Panc1 (cell line): ENCODE measurements at regions not wholly inside any gene's neighbourhood (a gene's known extent, or its start where the extent isn't known, plus 50 kb on each side); places are given as distances from the start of the nearest gene placed in this dataset.

ENCODE experiments used
- ATAC-seq: fragments of 200-7000 bp; cut with Tn5 transposase; 2 replicates; pipeline ENCODE4 v1.9.1; 2020; ENCODE audit warnings: mild to moderate bottlenecking, moderate library complexity
- BruUV-seq: library from RNA; stranded (reverse); fragments of 400-500 nt; replicated peaks from 2 replicates; lab custom pipeline; 2021; lab: Mats Ljungman, UMichigan
- CTCF ChIA-PET: fragments of 300-600 bp; sonication (Branson Sonifier 250); formaldehyde crosslinking; loops from one replicate; lab custom pipeline; 2022; ENCODE audit warnings: antibody characterized with exemption; lab: Charles Lee
- POLR2A ChIA-PET: fragments of 300-600 bp; sonication (Branson Sonifier 250); formaldehyde crosslinking; loops from one replicate; lab custom pipeline; 2022; ENCODE audit warnings: antibody characterized with exemption; lab: Charles Lee
- DNase-seq: peaks from one replicate; pipeline ENCODE4 v3.0.0-alpha.2; 2010; ENCODE audit warnings: low read depth, low spot score
- H3K27ac ChIP-seq: 2 replicates; pipeline ENCODE4 v1.5.1; 2011; ENCODE audit warnings: mild to moderate bottlenecking, low read length, inconsistent platforms
- H3K27me3 ChIP-seq: fragments of 200-500 bp; sonication (Bioruptor generic); 2 replicates; pipeline ENCODE4 v1.6.0; 2014; ENCODE audit warnings: low read length, inconsistent platforms; ENCODE audit not compliant: control insufficient read depth, insufficient read depth
- H3K36me3 ChIP-seq: fragments of 200-500 bp; sonication (Bioruptor generic); 2 replicates; pipeline ENCODE4 v1.5.1; 2014; ENCODE audit warnings: inconsistent platforms, mild to moderate bottlenecking, low read length, moderate library complexity; ENCODE audit not compliant: control insufficient read depth, insufficient read depth
- H3K4me1 ChIP-seq: 2 replicates; pipeline ENCODE4 v1.5.1; 2011; ENCODE audit warnings: inconsistent platforms, mild to moderate bottlenecking, low read length, moderate library complexity; ENCODE audit not compliant: control insufficient read depth, insufficient read depth
- H3K4me3 ChIP-seq, 2 experiments: 2 replicates each; pipeline ENCODE4 v1.5.1; 2011 to 2012; ENCODE audit warnings: low read depth in 2 of 2, low read length in 2 of 2, mild to moderate bottlenecking in 2 of 2, inconsistent platforms in 1 of 2, moderate library complexity in 1 of 2
- H3K9me3 ChIP-seq: fragments of 200-500 bp; sonication (Bioruptor generic); 2 replicates; pipeline ENCODE4 v1.5.1; 2014; ENCODE audit warnings: low read depth, mild to moderate bottlenecking, inconsistent platforms, low read length, moderate library complexity; ENCODE audit not compliant: control insufficient read depth, insufficient read depth
- CTCF ChIP-seq: fragments of 450-650 bp; IDR thresholded peaks from 2 replicates; pipeline ENCODE4 v1.5.1; 2017; ENCODE audit warnings: mild to moderate bottlenecking
- POLR2AphosphoS5 ChIP-seq: IDR thresholded peaks from 2 replicates; pipeline ENCODE4 v1.6.1; 2012; ENCODE audit warnings: mild to moderate bottlenecking, low read depth, low read length, moderate library complexity
- REST ChIP-seq, 2 experiments: IDR thresholded peaks; 2 replicates each; pipeline ENCODE4 v1.6.1; 2011 to 2012; ENCODE audit warnings: low read depth in 2 of 2, control low read depth in 1 of 2, low read length in 1 of 2, mild to moderate bottlenecking in 1 of 2, moderate library complexity in 1 of 2; ENCODE audit not compliant: insufficient read depth in 1 of 2
- SIN3A ChIP-seq: IDR thresholded peaks from 2 replicates; pipeline ENCODE4 v1.6.1; 2012; ENCODE audit warnings: low read depth, mild to moderate bottlenecking, low read length, moderate library complexity, borderline replicate concordance; ENCODE audit not compliant: insufficient read depth
- TCF7L2 ChIP-seq: IDR thresholded peaks from 2 replicates; pipeline ENCODE4 v1.6.1; 2011; ENCODE audit warnings: mild to moderate bottlenecking, low read depth, low read length, inconsistent platforms
- in situ Hi-C: cut with HindIII; loops from 2 replicates; pipeline ENCODE4 v1.10.0; 2016; ENCODE audit warnings: low sequenced_read_pairs, low pct_unique_long_range_greater_than_20kb
- intact Hi-C: fragments of 100-400 bp; cut with micrococcal nuclease; formaldehyde crosslinking; loops from one replicate; pipeline ENCODE4 v1.10.0; 2022; ENCODE audit not compliant: unreplicated experiment

GRCh38 chr4:10260777-10261176 is 144.2 kb upstream of the WDR1 start:
- H3K4me3 ChIP-seq, result no peak overlapping the region
- TF ChIP-seq TCF7L2 (no peak), CTCF (no peak), REST (IDR thresholded peaks at IDR 0.05; ENCODE audit: insufficient read depth in 1 of 2, low read depth in 2 of 2, low read length in 1 of 2) (no peak), POLR2AphosphoS5 (no peak), SIN3A (no peak)
- no peaks in the 10 kb centered on the region for H3K4me1 ChIP-seq
- in situ Hi-C loops (no loop called here), intact Hi-C loops (no loop called here)
- no peak overlapping the region for H3K27ac ChIP-seq
- DNase-seq, result no peak
- no peak for ATAC-seq
- H3K9me3 ChIP-seq, result no peaks in the 10 kb centered on the region
- no peaks in the 10 kb centered on the region for H3K27me3 ChIP-seq
- no TSS peak for BruUV-seq
- POLR2A ChIA-PET, result no interaction called here
- no peaks in the 10 kb centered on the region for H3K36me3 ChIP-seq
- CTCF ChIA-PET, result no interaction called here

GRCh38 chr4:10259976-10260375 is 143.4 kb upstream of the WDR1 start:
- in situ Hi-C loops, result no loop called here
- ChIA-PET POLR2A (no interaction called here), CTCF (no interaction called here)
- DNase-seq (no peak), ATAC-seq (no peak)
- H3K4me1 ChIP-seq, result no peaks in the 10 kb centered on the region
- no peaks in the 10 kb centered on the region for H3K9me3 ChIP-seq
- no peaks in the 10 kb centered on the region for H3K36me3 ChIP-seq
- TF ChIP-seq SIN3A (no peak), REST (IDR thresholded peaks at IDR 0.05; ENCODE audit: insufficient read depth in 1 of 2, low read depth in 2 of 2, low read length in 1 of 2) (no peak), CTCF (no peak), TCF7L2 (no peak), POLR2AphosphoS5 (no peak)
- intact Hi-C loops, result no loop called here
- H3K27ac ChIP-seq, result no peak overlapping the region
- H3K27me3 ChIP-seq, result no peaks in the 10 kb centered on the region
- H3K4me3 ChIP-seq, result no peak overlapping the region
- no TSS peak for BruUV-seq
